ENCODE measurements at regions not wholly inside any gene's neighbourhood (a gene's known extent, or its start where the extent isn't known, plus 50 kb on each side); places are given as distances from the start of the nearest gene placed in this dataset.

DNA sequence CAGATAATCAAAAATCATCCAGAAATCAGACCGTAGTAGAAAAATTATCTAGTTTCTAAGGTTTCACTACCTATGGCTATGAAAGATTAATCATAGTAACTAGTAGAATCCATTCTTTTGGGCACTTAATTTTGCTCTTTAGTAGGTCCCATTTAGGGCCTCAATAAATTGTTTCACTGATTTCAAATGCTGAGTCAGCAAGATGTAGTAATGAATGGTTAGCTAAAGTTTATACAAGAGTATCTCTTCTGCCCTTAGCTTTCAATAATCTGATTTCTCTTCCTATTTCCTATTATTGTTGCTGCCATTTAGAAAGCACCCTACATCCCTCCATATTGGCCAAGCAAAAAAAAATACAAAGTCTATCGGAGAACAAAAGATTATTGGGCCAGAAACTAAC is 283.2 kb upstream of the PCDH10 start (continued):
- TF ChIP-seq RAD21 (IDR thresholded peaks at IDR 0.05), result no peak

DNA sequence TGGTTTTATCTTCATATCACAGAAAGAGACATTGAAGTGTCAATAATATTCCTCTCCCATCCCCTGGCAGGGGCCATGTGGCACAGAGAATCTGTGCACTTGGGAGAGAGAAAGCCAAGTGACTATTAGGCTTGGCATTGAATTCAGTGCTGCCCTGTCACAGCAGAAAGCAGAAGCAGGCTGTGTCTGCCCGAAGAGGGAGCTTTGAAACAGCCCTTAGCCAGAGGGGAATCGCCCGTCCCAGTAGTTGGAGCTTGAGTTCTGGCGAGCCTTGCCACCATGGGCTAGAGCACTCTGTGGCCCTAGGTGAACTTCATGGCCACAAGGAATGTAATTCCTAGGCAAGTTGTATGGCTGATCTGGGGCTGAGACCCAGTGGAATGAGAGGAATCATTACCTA is 282.5 kb upstream of the PCDH10 start:
- peaks cover 0 to under 1% (median 0%) of the 10 kb centered on the region in 4 donors for H3K9me3 ChIP-seq (ENCODE audit: control insufficient read depth in 4 of 4, low read length in 3 of 4)
- H3K27me3 ChIP-seq (ENCODE audit: control insufficient read depth in 4 of 4, insufficient read depth in 4 of 4, low read length in 3 of 4), result no peaks in the 10 kb centered on the region
- no peak overlapping the region for H3K4me3 ChIP-seq (ENCODE audit: low read depth in 1 of 3, low read length in 3 of 3)
- H3K36me3 ChIP-seq (ENCODE audit: control insufficient read depth in 4 of 4, insufficient read depth in 3 of 4, low read depth in 1 of 4, low read length in 3 of 4), result no peaks in the 10 kb centered on the region
- H3K9ac ChIP-seq (ENCODE audit: low read depth in 1 of 2, low read length in 2 of 2), result no peak overlapping the region
- TF ChIP-seq, protein P1, sequence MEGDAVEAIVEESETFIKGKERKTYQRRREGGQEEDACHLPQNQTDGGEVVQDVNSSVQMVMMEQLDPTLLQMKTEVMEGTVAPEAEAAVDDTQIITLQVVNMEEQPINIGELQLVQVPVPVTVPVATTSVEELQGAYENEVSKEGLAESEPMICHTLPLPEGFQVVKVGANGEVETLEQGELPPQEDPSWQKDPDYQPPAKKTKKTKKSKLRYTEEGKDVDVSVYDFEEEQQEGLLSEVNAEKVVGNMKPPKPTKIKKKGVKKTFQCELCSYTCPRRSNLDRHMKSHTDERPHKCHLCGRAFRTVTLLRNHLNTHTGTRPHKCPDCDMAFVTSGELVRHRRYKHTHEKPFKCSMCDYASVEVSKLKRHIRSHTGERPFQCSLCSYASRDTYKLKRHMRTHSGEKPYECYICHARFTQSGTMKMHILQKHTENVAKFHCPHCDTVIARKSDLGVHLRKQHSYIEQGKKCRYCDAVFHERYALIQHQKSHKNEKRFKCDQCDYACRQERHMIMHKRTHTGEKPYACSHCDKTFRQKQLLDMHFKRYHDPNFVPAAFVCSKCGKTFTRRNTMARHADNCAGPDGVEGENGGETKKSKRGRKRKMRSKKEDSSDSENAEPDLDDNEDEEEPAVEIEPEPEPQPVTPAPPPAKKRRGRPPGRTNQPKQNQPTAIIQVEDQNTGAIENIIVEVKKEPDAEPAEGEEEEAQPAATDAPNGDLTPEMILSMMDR (IDR thresholded peaks at IDR 0.05; ENCODE audit: low read depth, low read length, missing input control), result no peak
- WGBS, result 55% methylated on average over 4 of the region's 4 CpGs
- H3K4me1 ChIP-seq (ENCODE audit: control insufficient read depth in 4 of 4, insufficient read depth in 4 of 4, low read length in 3 of 4), result no peaks in the 10 kb centered on the region
- DNase-seq (ENCODE audit: low spot score), result no peak
- H3K27ac ChIP-seq (ENCODE audit: low read depth in 1 of 2, low read length in 2 of 2), result no peak overlapping the region

DNA sequence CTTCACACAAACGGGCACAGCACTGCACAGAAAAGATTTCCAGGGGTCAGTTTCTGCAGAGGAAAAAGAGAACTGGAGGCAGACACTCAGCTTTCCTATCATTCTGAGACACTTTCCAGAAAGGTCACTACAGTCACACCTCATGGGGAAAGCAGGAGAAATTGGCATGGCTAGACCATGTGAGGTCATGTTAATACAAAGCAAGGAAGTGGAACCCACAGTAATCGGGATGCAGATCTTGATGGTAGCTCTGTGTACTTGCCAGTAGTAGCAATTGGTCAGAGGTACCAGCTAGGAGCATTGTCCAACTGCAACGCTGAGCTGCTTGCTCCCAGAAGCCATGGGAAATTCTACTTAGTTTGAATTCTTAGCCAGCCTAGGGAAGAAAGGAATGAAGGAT is 255.3 kb upstream of the PCDH10 start:
- no peak overlapping the region for H3K27ac ChIP-seq (ENCODE audit: low read depth in 1 of 2, low read length in 2 of 2)
- no peak for DNase-seq (ENCODE audit: low spot score)
- no peaks in the 10 kb centered on the region for H3K27me3 ChIP-seq (ENCODE audit: control insufficient read depth in 4 of 4, insufficient read depth in 4 of 4, low read length in 3 of 4)
- no peaks in the 10 kb centered on the region for H3K4me1 ChIP-seq (ENCODE audit: control insufficient read depth in 4 of 4, insufficient read depth in 4 of 4, low read length in 3 of 4)
- no peaks in the 10 kb centered on the region for H3K9me3 ChIP-seq (ENCODE audit: control insufficient read depth in 4 of 4, low read length in 3 of 4)
- H3K9ac ChIP-seq (ENCODE audit: low read depth in 1 of 2, low read length in 2 of 2), result no peak overlapping the region
- WGBS, result 59% methylated on average over 3 of the region's 3 CpGs
- H3K36me3 ChIP-seq (ENCODE audit: control insufficient read depth in 4 of 4, insufficient read depth in 3 of 4, low read depth in 1 of 4, low read length in 3 of 4), result no peaks in the 10 kb centered on the region
- H3K4me3 ChIP-seq (ENCODE audit: low read depth in 1 of 3, low read length in 3 of 3), result no peak overlapping the region
- TF ChIP-seq, protein P2, sequence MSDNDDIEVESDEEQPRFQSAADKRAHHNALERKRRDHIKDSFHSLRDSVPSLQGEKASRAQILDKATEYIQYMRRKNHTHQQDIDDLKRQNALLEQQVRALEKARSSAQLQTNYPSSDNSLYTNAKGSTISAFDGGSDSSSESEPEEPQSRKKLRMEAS (IDR thresholded peaks at IDR 0.05), result no peak
- TF ChIP-seq, protein P3, sequence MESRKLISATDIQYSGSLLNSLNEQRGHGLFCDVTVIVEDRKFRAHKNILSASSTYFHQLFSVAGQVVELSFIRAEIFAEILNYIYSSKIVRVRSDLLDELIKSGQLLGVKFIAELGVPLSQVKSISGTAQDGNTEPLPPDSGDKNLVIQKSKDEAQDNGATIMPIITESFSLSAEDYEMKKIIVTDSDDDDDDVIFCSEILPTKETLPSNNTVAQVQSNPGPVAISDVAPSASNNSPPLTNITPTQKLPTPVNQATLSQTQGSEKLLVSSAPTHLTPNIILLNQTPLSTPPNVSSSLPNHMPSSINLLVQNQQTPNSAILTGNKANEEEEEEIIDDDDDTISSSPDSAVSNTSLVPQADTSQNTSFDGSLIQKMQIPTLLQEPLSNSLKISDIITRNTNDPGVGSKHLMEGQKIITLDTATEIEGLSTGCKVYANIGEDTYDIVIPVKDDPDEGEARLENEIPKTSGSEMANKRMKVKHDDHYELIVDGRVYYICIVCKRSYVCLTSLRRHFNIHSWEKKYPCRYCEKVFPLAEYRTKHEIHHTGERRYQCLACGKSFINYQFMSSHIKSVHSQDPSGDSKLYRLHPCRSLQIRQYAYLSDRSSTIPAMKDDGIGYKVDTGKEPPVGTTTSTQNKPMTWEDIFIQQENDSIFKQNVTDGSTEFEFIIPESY (IDR thresholded peaks at IDR 0.05), result no peak
- TF ChIP-seq JUND (IDR thresholded peaks at IDR 0.05) (no peak), TAF1 (conservative IDR thresholded peaks at IDR 0.05) (no peak), GABPA (IDR thresholded peaks at IDR 0.05 in 1 of 2, conservative IDR thresholded peaks at IDR 0.05 in 1 of 2) (no peak), FOXA2 (IDR thresholded peaks at IDR 0.05) (no peak), HNF4G (IDR thresholded peaks at IDR 0.05) (no peak), RAD21 (IDR thresholded peaks at IDR 0.05) (no peak), HNF4A (conservative IDR thresholded peaks at IDR 0.05) (no peak), RXRA (IDR thresholded peaks at IDR 0.05) (no peak), EGR1 (IDR thresholded peaks at IDR 0.05; ENCODE audit: low read depth in 2 of 2) (no peak), NR2F2 (IDR thresholded peaks at IDR 0.05) (no peak), YY1 (IDR thresholded peaks at IDR 0.05) (no peak), FOXA1 (IDR thresholded peaks at IDR 0.05) (no peak)
- TF ChIP-seq, protein P4, sequence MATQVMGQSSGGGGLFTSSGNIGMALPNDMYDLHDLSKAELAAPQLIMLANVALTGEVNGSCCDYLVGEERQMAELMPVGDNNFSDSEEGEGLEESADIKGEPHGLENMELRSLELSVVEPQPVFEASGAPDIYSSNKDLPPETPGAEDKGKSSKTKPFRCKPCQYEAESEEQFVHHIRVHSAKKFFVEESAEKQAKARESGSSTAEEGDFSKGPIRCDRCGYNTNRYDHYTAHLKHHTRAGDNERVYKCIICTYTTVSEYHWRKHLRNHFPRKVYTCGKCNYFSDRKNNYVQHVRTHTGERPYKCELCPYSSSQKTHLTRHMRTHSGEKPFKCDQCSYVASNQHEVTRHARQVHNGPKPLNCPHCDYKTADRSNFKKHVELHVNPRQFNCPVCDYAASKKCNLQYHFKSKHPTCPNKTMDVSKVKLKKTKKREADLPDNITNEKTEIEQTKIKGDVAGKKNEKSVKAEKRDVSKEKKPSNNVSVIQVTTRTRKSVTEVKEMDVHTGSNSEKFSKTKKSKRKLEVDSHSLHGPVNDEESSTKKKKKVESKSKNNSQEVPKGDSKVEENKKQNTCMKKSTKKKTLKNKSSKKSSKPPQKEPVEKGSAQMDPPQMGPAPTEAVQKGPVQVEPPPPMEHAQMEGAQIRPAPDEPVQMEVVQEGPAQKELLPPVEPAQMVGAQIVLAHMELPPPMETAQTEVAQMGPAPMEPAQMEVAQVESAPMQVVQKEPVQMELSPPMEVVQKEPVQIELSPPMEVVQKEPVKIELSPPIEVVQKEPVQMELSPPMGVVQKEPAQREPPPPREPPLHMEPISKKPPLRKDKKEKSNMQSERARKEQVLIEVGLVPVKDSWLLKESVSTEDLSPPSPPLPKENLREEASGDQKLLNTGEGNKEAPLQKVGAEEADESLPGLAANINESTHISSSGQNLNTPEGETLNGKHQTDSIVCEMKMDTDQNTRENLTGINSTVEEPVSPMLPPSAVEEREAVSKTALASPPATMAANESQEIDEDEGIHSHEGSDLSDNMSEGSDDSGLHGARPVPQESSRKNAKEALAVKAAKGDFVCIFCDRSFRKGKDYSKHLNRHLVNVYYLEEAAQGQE (IDR thresholded peaks at IDR 0.05), result no peak
- TF ChIP-seq, protein P1 (IDR thresholded peaks at IDR 0.05; ENCODE audit: low read depth, low read length, missing input control), result no peak

Measured in liver (tissue), 8 donors.